8988T (cell line): ENCODE measurements at regions not wholly inside any gene's neighbourhood (a gene's known extent, or its start where the extent isn't known, plus 50 kb on each side); places are given as distances from the start of the nearest gene placed in this dataset.
"Not testable (repeated sequence)": the region's sequence is repeated elsewhere in the genome, so short reads cannot be mapped to it uniquely, and the experiment has no call there.

ENCODE experiments used
- DNase-seq: peaks from one replicate; pipeline ENCODE4 v3.0.0; 2011

DNA sequence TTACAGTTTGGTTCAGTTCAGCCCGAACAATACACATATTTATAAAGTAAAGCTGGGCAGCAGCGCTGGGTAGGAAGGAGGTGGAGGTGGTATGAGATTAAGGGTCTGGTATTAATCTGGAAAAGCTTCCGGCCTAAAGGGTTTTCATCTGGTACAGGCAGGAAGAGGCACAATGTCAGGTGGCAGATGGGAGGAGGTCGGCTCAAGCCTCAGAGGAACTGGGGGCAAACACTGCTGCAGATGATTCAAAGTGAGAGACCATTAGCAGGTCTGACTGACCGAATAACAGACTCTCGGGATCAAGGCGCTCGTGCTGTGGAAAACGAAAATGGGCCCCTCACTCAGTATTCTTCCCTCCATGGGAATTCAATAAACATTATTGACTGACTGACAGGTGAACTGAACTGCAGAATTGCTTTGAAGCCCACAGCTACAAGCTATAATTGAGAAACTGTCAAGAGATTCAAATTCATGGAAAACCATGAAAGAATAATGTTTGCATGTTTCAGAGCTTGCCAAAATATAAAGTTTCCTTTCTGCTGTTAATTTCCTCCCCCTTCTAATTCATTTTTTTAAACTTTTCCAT, 75.3 kb downstream of the TMEM167A start:
- no peak for DNase-seq

DNA sequence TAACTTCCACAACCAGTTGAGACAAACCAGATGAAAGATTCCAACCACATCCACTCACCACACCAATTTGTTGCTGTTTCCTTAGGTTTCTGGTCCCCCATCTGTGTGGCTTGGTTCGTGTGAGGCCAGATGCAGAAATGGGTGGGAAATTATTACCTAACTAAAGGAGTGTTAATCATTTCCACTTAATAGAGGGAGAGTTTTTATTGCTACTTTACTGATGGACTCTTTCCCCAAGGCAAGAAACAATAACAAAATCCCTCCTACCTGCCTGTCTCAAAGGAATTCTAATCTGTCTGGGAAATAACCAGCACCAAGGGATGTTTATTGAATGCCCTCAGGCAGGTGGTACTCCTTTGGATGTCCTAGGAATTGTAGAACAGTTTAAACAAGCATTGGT, 76.3 kb downstream of the TMEM167A start:
- DNase-seq, result no peak

DNA sequence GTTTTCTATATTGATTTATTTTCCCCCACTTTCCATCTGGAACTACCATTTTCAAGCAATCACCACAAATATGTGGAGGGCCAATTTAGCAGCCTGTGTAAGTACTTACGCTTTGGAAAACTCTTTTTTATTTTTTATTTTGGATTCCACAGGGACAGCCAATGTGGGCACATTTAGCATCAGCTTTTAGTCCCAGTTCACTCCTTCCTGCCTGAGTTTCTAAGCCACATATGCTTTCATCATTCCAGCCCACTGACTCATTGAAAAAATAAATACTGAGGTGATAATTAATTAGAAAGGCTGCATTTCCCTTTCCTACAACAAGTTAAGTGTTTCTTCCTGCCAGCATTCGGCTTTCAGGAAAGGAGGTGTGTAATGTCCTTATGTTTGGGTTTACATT, 76.8 kb downstream of the TMEM167A start:
- DNase-seq, result no peak

DNA sequence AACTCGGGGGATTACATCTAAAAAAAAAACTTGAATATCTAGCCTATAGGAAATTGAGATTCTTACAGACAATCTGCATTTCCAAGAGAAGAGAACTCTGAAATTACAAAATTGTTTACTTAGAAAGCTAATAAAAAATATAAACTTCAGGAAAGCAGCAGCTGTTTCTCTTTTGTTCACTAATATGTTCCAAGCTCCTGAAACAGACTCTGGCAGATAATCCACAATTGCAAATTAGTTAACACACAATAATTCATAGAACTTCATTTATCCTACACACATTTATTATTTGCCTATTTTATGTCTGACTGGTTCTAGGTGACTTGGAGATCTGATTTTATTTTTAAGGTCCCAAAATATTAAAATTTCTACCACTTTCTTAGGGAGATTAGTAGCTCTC, 83.8 kb downstream of the TMEM167A start:
- no peak for DNase-seq

DNA sequence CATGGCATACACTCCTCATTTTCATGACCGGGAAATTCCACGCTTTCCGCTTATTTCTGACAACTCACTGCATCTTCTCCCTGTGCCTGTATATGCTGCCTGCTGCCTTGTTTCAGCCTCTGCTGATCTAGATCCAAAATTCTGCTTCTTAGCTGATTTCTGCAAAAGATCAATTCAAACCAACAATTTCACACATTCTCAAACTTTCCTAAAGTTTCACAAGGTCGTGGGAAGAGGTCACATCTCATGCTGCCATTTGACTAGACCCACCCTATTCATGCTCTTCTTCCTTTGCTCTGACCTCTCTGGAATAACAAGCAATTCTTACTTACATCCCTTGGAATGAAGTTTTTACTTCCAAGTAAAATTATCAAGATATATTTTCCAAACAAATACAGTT, 84.5 kb downstream of the TMEM167A start:
- DNase-seq, result no peak

DNA sequence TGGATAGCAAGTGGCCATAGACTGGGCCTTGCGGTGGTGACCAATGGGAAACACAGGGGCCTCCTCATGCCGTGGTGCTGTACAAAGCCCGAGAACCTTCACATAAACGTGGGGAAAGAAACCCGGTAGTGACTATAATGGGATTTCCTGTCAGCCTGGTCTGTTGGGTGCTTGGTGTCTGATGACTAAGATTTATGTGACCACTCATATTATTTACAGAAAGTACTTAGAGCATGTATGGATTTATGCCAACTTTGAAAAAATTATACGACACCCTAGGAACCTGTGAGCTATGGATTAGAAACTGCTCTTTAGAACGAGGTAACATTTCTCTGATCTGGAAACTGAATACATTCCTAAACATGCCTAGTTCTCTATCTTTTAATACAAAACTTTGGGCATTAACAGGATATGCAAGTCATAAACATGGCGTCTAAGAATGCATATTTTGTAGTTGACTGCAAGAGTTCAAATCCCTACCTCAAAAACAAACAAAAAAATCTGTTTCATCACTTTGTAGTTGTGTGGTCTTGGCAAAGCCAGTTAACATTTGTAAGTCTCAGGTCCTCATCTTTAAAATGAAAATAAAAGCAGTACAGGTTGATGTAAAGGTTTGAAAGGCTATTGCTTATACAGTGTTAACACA, 85.4 kb downstream of the TMEM167A start:
- no peak for DNase-seq

DNA sequence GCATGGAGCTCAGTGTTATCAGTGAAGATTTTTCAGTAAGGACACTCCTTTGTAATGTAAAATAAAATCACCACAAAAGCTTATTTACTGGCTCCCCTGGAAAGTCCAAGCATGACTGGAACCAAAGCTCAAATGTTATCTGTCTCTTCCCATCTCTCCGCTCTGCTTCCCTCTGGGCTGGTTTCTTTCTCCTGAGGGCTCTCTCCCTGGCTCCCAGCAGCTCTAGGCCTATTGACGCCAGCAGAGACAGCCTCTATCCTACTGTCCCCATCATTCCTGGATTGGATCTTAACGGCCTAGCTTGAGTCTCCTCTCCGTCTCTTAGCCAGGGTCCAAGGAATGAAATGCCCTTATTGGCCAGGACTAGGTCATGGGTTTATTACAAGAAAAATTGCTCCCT, 86.1 kb downstream of the TMEM167A start:
- no peak for DNase-seq

DNA sequence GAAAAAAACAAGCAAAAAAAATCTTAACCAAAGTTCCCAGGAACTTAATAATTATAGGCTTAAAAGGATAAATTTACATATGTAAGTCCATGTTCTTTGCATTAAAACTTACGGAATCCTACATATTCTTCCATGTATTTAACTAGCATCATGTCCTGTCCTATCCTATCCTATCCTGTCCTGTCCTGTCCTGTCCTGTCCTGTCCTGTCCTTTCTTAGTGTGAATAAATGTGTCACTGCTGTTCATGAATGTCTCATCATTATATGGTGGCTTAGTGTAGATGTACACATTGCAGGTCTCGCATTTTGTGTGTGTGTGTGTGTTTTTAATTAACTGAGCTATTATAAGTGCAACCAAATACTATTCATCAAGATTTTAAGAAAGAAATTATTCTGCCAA, 90.0 kb downstream of the TMEM167A start:
- no peak for DNase-seq

DNA sequence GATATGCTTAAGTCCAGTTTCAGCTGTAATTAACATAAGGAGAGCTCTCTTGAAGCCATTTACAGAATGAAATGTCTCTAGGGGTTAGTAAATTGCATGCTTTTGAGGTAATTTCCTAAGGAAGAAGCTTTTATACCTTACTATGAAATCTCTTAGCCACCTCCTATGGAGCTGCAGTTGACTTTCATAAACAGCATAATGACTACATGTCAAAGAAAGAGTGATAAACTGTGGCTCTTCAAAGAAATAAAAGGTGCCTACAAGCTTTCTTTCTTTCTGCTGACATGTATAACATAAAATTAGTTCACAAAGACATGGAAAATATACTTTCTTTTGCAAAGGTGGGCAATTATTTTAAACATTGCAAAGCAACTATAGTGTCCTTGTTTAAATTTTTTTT, 90.8 kb downstream of the TMEM167A start:
- DNase-seq, result no peak

DNA sequence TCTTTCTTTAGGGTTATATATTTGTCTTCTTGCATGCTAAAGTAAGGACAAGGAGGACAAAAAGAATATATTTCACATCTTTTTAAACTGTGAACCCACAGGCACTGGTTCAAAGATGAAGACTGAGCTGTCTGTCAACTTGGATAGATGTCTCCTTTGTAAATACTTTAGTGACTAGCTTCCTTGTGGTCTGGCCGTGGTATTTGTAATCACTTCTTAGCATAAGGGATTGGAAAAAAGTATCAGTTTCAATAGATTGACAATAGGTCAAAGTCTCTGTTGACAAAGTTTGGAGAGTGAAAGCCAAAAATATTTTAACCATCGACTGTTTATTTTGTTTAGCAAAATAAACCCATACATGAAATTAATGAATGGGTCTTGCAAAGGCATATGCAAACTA, 91.4 kb downstream of the TMEM167A start:
- no peak for DNase-seq

DNA sequence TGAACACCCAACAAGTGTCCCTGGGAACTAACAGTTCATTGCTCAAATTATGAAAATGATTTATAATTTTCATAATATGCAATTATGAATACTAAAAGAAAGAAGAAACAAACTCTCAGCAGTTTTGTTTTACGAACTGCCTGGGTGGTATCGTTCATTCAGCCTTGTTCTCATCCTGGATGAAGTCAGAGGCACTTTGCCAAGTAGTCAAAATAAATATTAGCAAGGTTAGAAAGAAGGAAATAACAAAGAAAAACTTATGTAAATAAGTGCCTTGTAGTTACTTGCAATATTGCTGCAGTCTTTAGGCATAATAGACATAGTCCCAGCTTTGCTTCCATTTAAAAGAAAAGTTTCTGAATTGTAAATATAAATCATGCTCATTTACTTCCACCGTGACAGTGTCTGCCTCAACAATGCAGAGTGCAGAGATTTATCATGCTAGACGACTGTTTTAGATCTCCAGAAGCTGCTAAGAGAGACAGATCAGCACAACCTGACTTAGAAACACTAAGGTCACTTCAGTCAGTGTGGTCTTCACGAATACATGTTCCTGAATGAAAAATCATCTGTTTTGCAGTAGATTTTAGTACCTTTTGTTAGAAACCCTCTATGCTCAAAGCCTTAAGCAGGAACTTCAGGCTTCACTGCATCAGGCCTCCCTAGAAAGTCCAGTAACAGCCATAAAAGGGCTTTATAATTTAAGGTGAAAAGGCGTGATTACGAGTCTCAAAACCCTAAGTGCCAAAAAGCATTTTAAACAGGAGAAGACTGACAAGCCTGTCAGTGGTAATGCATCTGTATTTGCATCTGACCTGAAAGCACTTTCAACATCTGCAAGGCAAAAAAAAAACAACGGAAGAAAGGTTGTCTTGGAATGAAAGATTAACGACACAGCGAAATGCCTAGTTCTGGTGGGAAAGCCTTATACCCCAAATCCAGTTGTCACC, 92.1 kb downstream of the TMEM167A start:
- DNase-seq, result no peak

DNA sequence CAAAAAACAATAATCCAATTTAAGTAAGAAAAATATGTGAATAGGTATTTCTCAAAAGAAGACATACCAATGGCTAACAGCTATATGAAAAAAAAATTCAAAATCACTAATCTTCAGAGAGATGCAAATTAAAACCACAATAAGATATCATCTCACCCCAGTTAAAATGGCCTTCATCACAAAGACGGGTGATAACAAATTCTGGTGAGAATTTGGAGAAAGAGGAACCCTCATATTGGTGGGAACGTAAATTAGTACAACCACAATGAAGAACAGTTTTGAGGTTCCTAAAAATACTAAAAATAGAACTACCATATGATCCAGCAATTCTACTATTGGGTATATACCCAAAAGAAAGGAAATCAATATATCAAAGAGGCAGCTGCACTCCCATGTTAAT, 94.3 kb downstream of the TMEM167A start:
- no peak for DNase-seq

DNA sequence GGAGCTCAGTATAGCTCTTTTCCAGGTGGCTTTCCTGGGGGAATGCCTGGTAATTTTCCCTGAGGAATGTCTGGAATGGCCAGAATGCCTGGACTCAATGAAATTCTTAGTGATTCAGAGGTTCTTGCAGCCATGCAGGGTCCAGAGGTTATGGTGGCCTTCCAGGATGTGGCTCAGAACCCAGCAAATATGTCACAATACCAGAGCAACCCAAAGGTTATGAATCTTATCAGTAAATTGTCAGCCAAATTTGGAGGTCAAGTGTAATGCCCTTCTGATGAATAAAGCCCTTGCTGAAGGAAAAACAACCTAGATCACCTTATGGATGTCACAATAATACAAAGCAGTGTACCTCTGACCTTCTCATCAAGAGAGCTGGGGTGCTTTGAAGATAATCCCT, 100.3 kb downstream of the TMEM167A start:
- not testable (repeated sequence) for DNase-seq

DNA sequence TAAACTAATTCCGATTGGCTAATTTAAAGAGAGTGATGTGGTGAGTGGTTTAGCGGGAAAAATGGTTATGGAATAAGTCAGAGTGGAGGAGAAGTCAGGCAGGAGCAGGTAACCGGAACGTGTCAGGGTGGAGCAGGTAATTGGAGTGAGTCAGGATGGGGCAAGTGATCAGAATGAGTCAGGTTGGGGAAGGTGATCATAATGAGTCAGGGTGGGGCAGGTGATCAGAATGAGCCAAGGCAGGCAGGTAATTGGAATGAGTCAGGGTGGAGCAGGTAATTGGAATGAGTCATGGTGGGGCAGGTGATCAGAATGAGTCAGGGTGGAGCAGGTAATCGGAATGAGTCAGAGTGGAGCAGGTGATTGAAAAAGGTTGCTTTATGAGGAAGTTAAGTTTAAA, 101.4 kb downstream of the TMEM167A start:
- no peak for DNase-seq

DNA sequence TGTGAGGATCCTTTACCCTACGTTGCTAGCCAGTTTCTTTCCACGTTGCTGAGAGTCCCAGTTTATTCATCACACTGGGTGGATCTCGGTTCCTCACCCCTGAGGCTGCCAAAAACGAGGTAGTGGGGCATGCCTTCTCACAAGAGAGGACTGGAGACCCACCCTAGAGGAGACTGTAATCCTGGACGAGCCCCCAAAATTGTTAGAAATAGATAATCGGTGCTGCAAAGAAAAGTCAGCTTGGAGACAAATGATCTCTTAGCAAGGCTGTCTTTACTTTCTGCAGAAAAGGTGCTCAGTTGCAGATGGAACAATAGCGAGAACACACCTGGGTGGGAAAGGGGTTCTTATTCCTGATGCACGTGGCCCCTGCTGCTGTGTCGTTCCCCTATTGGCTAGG, 101.8 kb downstream of the TMEM167A start:
- DNase-seq, result no peak

DNA sequence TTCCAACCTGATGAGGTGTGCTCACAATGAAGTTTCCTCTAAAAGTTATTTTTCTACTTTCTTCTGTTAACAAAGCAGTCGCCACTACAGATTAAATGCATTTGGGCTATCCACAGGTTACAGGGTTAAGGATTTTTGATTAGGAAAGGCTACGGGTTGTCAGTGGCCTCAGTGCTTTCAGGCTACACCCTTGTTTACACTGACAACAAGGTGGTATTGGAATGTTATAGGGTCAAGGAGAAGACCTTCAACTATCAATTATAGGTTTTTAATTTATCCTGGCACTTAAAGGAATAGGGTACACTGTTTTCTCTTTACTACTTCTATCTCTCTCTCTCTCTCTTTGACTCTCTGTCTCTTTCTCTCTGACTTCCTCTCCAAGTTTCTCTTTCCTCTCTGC, 102.8 kb downstream of the TMEM167A start:
- DNase-seq, result not testable (repeated sequence)

DNA sequence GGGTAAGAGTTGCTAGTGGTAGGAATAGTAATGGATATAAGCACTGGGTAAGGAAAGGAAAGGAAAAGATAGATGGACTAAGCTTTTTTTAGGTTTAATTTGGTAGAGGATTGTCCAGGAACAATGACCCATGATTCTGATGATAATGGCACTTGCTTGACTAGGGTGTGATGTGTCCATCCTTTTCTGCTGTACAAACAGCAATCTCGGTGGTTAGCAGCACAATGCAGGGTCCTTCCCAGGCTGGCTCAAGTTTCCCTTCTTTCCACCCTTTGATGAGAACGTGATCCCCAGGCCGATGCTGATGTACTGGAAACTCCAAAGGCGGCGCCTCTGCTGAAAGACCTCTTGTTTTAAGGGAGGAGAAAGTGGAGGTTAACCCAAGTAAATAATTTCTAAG, 105.3 kb downstream of the TMEM167A start:
- no peak for DNase-seq

DNA sequence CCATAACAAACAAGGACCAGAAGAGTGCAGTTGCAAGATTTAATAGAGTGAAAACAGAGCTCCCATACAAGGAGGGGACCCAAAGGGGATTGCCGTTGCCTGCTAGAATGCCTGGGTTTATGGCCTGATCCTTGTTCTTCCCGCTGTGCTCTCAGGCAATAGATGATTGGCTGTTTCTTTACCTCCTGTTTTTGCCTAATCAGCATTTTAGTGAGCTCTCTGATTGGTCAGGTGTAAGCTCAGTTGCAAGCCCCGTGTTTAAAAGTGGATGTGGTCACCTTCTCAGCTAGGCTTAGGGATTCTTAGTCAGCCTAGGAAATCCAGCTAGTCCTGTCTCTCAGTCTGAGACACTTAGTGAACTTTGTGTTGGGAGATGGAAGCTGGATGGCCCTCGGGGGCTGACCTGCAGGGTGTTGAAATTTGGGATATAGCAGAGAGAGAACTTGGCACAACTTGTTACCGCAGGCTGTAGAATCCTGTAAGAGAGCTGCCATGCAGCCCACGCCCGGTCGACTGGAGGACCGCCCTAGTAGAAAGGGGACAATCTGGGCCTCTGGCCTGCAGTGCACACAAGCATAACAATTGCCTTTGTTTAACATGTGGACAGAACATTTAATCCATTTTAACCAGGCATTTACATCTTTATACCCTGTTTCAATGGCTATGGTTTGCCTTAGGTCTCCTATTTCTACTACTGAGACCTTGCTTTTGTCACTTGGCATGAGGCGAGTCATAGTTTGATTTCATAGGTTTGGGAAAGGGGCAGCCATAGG, 106.0 kb downstream of the TMEM167A start:
- not testable (repeated sequence) for DNase-seq

DNA sequence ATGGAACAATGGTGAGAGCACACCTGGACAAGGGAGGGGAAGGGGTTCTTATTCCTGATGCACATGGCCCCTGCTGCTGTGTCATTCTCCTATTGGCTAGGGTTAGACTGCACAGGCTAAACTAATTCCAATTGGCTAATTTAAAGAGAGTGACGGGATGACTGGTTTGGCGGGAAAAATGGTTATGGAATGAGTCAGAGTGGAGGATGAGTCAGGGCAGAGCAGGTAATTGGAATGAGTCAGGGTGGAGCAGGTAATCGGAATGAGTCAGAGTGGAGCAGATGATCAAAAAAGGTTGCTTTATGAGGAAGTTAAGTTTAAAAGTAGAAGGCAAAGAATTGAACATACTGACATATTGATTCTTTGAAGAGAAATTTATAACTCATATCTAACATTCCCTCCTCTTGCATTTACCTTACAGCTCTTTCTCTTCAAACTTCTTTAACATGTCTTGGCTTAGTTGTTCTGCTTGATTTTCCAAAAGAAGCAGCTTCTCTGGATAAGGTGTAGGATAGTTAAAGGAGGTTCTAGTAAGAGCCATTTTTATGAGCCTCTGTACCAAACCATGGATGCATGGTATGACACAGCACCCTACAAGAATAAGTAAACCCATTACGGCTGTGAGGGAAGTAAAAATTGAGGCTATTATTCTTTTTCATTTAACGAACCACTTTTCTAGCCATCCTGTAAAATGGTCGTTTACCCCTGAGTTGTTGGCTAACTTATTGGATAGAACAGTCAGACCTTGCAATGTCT, 107.8 kb downstream of the TMEM167A start:
- not testable (repeated sequence) for DNase-seq

DNA sequence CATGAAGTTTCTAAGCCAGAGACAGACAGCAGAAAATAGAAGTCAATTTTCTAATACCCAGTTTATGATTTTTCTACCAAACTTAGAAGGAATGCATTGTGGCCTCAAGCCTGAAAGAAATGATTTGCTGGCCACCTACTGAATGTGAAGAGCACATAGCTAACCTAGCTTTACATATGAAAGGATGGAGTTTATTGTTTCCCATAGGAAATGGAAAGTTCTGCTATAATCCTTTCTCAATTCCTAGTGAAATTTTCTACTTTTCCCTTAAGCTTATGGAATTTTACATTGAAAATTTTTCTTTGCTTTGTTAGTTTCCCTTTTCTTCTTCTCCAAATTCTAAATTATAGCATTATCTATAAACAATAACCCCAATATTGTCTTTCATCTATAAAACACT, 110.1 kb downstream of the TMEM167A start:
- DNase-seq, result no peak

DNA sequence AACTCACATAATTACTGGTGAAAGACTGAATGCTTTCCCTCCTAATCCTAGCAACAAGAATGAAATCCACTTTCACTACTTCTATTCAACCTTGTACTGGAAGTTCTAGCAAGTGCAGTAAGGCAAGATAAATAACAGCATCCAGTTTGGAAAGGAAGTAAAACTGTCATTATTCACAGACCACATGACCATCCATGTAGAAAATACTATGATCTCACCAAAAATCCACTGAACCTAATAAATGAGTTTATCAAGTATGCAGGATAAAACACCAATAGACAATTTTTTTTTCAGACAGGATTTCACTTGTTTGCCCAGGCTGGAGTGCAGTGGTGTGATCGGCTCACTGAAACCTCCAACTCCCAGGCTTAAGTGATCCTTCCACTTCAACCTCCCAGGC, 117.7 kb downstream of the TMEM167A start:
- DNase-seq, result no peak

DNA sequence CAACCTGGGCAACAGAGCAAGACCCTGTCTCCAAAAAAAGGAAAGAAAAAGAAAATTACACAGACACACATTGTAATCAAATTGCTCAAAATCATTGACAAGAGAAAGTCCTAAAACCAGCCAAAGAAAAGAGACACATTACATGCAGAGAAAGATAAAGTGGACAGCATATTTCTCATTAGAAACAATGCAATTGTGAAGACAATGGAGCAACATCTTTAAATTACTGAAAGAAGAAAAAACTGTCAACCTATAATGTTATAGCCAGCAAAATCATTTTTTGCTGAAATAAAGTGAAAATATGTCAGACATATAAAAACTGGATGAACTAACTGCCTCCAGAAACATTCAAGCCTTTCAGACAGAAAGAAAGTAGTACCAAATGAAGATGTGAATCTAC, 120.6 kb downstream of the TMEM167A start:
- DNase-seq, result no peak

DNA sequence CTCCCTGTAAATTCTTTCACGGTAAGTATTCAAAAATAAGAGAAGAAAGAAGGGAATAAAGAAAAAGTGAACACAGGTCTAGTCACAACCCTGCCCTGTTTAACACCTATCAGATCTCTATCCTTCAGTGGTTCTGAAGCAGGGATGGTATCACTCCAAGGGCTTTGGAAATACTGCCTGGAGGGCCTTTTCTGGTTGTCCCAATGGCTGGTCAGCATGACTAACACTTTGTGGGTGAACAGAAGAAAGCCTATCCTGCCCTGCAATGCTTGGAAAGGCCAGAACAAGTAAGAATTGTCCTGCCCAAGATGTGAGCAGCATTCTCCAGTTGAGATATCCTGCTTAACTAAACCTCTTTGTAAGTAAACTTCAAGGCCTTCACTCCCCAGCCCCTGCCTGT, 124.9 kb downstream of the TMEM167A start:
- no peak for DNase-seq
